ENCODE measurements at regions not wholly inside any gene's neighbourhood (a gene's known extent, or its start where the extent isn't known, plus 50 kb on each side); places are given as distances from the start of the nearest gene placed in this dataset.
A peak's percentile ranks its signal among the peaks of the same experiment; 100 is the strongest.

- H3K9me3 ChIP-seq (ENCODE audit: control insufficient read depth, insufficient read depth, low read length) = no peaks in the 10 kb centered on the region
- H3K36me3 ChIP-seq (ENCODE audit: control insufficient read depth, insufficient read depth, low read length) = no peaks in the 10 kb centered on the region
- 83% methylated on average over 18 of the region's 22 CpGs for WGBS (ENCODE audit: insufficient coverage)
- no peak for DNase-seq (ENCODE audit: low read depth in 4 of 6, low spot score in 6 of 6)
- no peak overlapping the region for H3K4me3 ChIP-seq (ENCODE audit: low read depth, low read length)
- H3K4me1 ChIP-seq (ENCODE audit: control insufficient read depth, insufficient read depth, low read length) = peaks cover 10% of the 10 kb centered on the region
- no peaks in the 10 kb centered on the region for H3K27me3 ChIP-seq (ENCODE audit: control insufficient read depth, insufficient read depth, low read length)
- no peak overlapping the region for H3K27ac ChIP-seq (ENCODE audit: low read depth, low read length)
Observed at GRCh38 chr10:131844529-131845084, 56.2 kb upstream of the PPP2R2D start.

- no peak for DNase-seq (ENCODE audit: low read depth in 4 of 6, low spot score in 6 of 6)
- Histone ChIP-seq H3K27ac (ENCODE audit: low read depth, low read length) (no peak overlapping the region), H3K4me3 (ENCODE audit: low read depth, low read length) (no peak overlapping the region), H3K27me3 (ENCODE audit: control insufficient read depth, insufficient read depth, low read length) (no peaks in the 10 kb centered on the region), H3K9me3 (ENCODE audit: control insufficient read depth, insufficient read depth, low read length) (no peaks in the 10 kb centered on the region), H3K36me3 (ENCODE audit: control insufficient read depth, insufficient read depth, low read length) (no peaks in the 10 kb centered on the region), H3K4me1 (ENCODE audit: control insufficient read depth, insufficient read depth, low read length) (peaks cover 10% of the 10 kb centered on the region)
- WGBS (ENCODE audit: insufficient coverage) = 87% methylated on average over 25 of the region's 26 CpGs
Observed at GRCh38 chr10:131845505-131846239, 55.1 kb upstream of the PPP2R2D start.

DNA sequence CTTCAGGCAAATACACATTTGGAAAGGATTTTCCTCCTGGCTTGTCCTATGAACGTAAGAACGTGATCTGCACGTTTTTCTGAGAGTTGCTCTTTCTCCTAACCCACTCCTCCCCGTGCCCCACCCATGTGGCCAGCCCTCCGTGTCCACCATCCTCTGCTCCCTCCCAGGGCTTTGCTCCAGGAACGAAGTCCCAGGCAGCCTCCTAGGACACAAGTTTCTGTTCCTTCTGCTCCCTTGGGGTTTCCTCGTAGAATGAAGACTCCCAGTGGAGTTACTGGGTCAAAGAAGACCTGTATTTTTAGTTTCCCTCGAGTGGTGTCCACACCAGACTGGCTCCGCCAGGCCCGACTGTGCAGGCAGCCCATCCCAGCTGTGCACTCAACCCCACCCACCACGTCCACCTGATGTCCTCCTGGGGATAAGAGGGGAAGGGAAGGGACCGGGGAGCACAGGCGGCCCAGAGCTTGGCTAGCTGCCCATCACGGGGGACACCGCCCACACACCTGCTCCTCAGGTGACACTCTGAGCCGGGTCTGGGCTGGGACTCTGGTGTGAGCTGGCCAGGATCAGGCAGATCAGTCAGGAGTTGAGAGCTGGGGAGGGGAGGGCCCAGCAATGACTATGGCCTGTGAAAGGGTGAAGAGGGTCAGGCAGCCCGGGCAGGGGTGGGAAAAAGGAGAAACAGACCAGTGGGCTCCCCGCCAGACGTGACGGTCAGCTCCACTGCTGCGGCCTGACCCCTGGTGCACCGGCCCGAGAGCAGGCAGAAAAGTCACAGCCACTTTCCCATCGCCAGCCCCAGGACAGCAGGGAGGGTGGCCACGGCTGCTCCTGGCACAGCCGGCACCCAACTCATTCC, 54.3 kb upstream of the PPP2R2D start:
- 80% methylated on average over 22 of the region's 26 CpGs for WGBS (ENCODE audit: insufficient coverage)
- no peaks in the 10 kb centered on the region for H3K27me3 ChIP-seq (ENCODE audit: control insufficient read depth, insufficient read depth, low read length)
- no peak overlapping the region for H3K27ac ChIP-seq (ENCODE audit: low read depth, low read length)
- no peak for DNase-seq (ENCODE audit: low read depth in 4 of 6, low spot score in 6 of 6)
- H3K4me3 ChIP-seq (ENCODE audit: low read depth, low read length) = no peak overlapping the region
- peaks cover 10% of the 10 kb centered on the region for H3K4me1 ChIP-seq (ENCODE audit: control insufficient read depth, insufficient read depth, low read length)
- no peaks in the 10 kb centered on the region for H3K36me3 ChIP-seq (ENCODE audit: control insufficient read depth, insufficient read depth, low read length)
- H3K9me3 ChIP-seq (ENCODE audit: control insufficient read depth, insufficient read depth, low read length) = no peaks in the 10 kb centered on the region

- no peaks in the 10 kb centered on the region for H3K27me3 ChIP-seq (ENCODE audit: control insufficient read depth, insufficient read depth, low read length)
- no peaks in the 10 kb centered on the region for H3K9me3 ChIP-seq (ENCODE audit: control insufficient read depth, insufficient read depth, low read length)
- WGBS (ENCODE audit: insufficient coverage) = 84% methylated on average over 25 of the region's 25 CpGs
- H3K4me3 ChIP-seq (ENCODE audit: low read depth, low read length) = no peak overlapping the region
- no peak for DNase-seq (ENCODE audit: low read depth in 4 of 6, low spot score in 6 of 6)
- peaks cover 10% of the 10 kb centered on the region for H3K4me1 ChIP-seq (ENCODE audit: control insufficient read depth, insufficient read depth, low read length)
- H3K27ac ChIP-seq (ENCODE audit: low read depth, low read length) = no peak overlapping the region
- H3K36me3 ChIP-seq (ENCODE audit: control insufficient read depth, insufficient read depth, low read length) = no peaks in the 10 kb centered on the region
Observed at GRCh38 chr10:131847241-131847783, 53.5 kb upstream of the PPP2R2D start.

- Histone ChIP-seq H3K27me3 (ENCODE audit: control insufficient read depth, insufficient read depth, low read length) (no peaks in the 10 kb centered on the region), H3K27ac (ENCODE audit: low read depth, low read length) (no peak overlapping the region), H3K9me3 (ENCODE audit: control insufficient read depth, insufficient read depth, low read length) (no peaks in the 10 kb centered on the region), H3K4me1 (ENCODE audit: control insufficient read depth, insufficient read depth, low read length) (peaks cover 10% of the 10 kb centered on the region), H3K36me3 (ENCODE audit: control insufficient read depth, insufficient read depth, low read length) (no peaks in the 10 kb centered on the region), H3K4me3 (ENCODE audit: low read depth, low read length) (no peak overlapping the region)
- DNase-seq (ENCODE audit: low read depth in 4 of 6, low spot score in 6 of 6) = no peak
- WGBS (ENCODE audit: insufficient coverage) = 87% methylated on average over 11 of the region's 11 CpGs
Observed at GRCh38 chr10:131848296-131848695, 52.5 kb upstream of the PPP2R2D start.

GRCh38 chr10:131848741-131849590, 51.8 kb upstream of the PPP2R2D start:
- Histone ChIP-seq H3K4me1 (ENCODE audit: control insufficient read depth, insufficient read depth, low read length) (peaks cover 10% of the 10 kb centered on the region), H3K27me3 (ENCODE audit: control insufficient read depth, insufficient read depth, low read length) (no peaks in the 10 kb centered on the region), H3K9me3 (ENCODE audit: control insufficient read depth, insufficient read depth, low read length) (no peaks in the 10 kb centered on the region), H3K36me3 (ENCODE audit: control insufficient read depth, insufficient read depth, low read length) (no peaks in the 10 kb centered on the region), H3K4me3 (ENCODE audit: low read depth, low read length) (no peak overlapping the region), H3K27ac (ENCODE audit: low read depth, low read length) (no peak overlapping the region)
- DNase-seq (ENCODE audit: low read depth in 4 of 6, low spot score in 6 of 6) = no peak
- WGBS (ENCODE audit: insufficient coverage) = 92% methylated on average over 39 of the region's 39 CpGs

DNA sequence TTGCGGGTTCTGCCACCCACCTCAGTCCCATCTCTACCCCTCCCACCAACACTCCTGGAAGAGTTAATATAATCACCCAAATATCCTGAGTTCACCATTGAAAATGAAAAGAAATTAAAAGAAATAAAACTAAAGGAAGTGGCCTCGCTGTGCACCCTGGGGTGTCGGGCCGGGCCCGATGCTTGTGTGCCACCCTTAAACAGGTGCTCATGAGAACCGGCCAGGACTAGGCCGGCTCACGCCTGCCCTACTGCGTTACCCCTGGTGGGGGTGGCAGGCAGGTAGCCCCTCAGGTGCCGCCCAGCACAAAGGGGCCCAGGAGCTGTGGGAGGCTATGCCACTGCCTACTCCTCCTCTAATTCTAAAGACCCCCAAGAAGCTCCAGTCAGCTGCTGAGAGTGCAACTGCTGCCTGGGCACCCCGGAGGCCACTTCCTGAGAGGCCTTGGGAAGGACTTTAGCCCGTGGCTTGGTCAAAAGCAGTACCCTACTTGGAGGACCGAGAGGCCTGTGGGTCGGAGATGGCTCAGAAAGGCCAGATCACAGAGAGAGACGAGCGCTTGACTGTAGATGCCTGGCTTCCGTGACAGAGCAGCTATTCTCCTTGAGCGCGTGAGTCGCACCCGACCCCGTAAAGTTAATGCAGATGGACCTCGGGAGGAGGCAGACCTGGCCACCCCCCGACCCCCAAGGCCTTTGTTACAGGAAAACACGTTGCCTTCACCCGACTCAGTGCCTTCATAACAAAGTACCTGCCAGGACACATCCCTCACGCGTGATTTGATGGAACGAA, 51.0 kb upstream of the PPP2R2D start:
- Histone ChIP-seq H3K27ac (ENCODE audit: low read depth, low read length) (no peak overlapping the region), H3K4me3 (ENCODE audit: low read depth, low read length) (no peak overlapping the region), H3K4me1 (ENCODE audit: control insufficient read depth, insufficient read depth, low read length) (peaks cover 10% of the 10 kb centered on the region), H3K27me3 (ENCODE audit: control insufficient read depth, insufficient read depth, low read length) (no peaks in the 10 kb centered on the region), H3K36me3 (ENCODE audit: control insufficient read depth, insufficient read depth, low read length) (no peaks in the 10 kb centered on the region), H3K9me3 (ENCODE audit: control insufficient read depth, insufficient read depth, low read length) (no peaks in the 10 kb centered on the region)
- WGBS (ENCODE audit: insufficient coverage) = 87% methylated on average over 28 of the region's 29 CpGs
- DNase-seq (ENCODE audit: low read depth in 4 of 6, low spot score in 6 of 6) = no peak

- Histone ChIP-seq H3K36me3 (ENCODE audit: control insufficient read depth, insufficient read depth, low read length) (no peaks in the 10 kb centered on the region), H3K9me3 (ENCODE audit: control insufficient read depth, insufficient read depth, low read length) (no peaks in the 10 kb centered on the region), H3K4me1 (ENCODE audit: control insufficient read depth, insufficient read depth, low read length) (peaks cover 9% of the 10 kb centered on the region), H3K27ac (ENCODE audit: low read depth, low read length) (no peak overlapping the region), H3K27me3 (ENCODE audit: control insufficient read depth, insufficient read depth, low read length) (no peaks in the 10 kb centered on the region), H3K4me3 (ENCODE audit: low read depth, low read length) (no peak overlapping the region)
- peak in 1 of 6 donors; percentile 15 for DNase-seq (ENCODE audit: low read depth in 4 of 6, low spot score in 6 of 6)
- WGBS (ENCODE audit: insufficient coverage) = 75% methylated on average over 2 of the region's 6 CpGs
Observed at GRCh38 chr10:131850383-131850870, 50.4 kb upstream of the PPP2R2D start.
